Lower leg skin (tissue), 3 donors: ENCODE measurements at regions not wholly inside any gene's neighbourhood (a gene's known extent, or its start where the extent isn't known, plus 50 kb on each side); places are given as distances from the start of the nearest gene placed in this dataset.

Source experiments
- CTCF ChIP-seq, 3 donors: fragments of 450-650 bp; IDR thresholded peaks; one replicate each; pipeline ENCODE4 v1.5.1; 2016; ENCODE audit warnings: antibody characterized with exemption in 3 of 3, mild to moderate bottlenecking in 3 of 3, moderate library complexity in 2 of 3
- POLR2A ChIP-seq, 2 donors: fragments of 450-650 bp; IDR thresholded peaks; one replicate each; pipeline ENCODE4 v1.6.1; 2016 to 2017; ENCODE audit warnings: antibody characterized with exemption in 2 of 2, mild to moderate bottlenecking in 1 of 2, moderate library complexity in 1 of 2

GRCh38 chr7:41174521-41174920 is 528.4 kb downstream of the INHBA start:
- no peak for TF ChIP-seq CTCF (IDR thresholded peaks at IDR 0.05)
- TF ChIP-seq POLR2A (IDR thresholded peaks at IDR 0.05), result no peak
